ENCODE measurements at regions not wholly inside any gene's neighbourhood (a gene's known extent, or its start where the extent isn't known, plus 50 kb on each side); places are given as distances from the start of the nearest gene placed in this dataset.

DNA sequence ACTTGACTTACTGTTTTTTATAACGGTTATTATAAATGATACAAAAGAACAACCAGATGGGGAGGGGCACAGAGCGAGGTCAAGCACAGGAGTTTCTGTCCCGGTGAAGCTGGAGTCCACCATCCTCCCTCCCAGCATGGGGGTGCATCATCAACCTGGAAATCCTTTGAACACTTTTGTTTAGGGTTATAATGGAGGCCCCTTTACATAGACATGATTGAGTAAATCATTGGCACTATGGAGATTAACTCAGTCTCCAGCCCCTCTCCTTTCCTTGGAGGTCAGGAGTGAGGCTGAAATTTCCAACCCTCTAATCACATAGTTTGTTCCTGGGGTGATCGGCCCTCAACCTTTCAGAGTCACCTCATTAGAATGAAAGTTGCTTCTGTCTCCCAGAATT lies 71.8 kb upstream of the ANKEF1 start:
- Histone ChIP-seq H3K4me3 (no peak overlapping the region), H3K79me2 (replicated peaks; ENCODE audit: insufficient read depth) (no peaks in the 10 kb centered on the region), H2AFZ (peak overlapping the region; percentile 2; the same call in 1 of the 2 replicates), H3K4me2 (peak overlapping the region; percentile 24; the same call in 1 of the 2 replicates), H3K9me2 (ENCODE audit: insufficient read depth) (no peaks in the 10 kb centered on the region), H3K27me3 (ENCODE audit: insufficient read depth) (no peaks in the 10 kb centered on the region), H3K36me3 (ENCODE audit: insufficient read depth) (no peaks in the 10 kb centered on the region), H3K27ac (ENCODE audit: low read depth) (no peak overlapping the region), H3K4me1 (ENCODE audit: insufficient read depth) (peaks cover 9% of the 10 kb centered on the region; the same call in 1 of the 2 replicates), H3F3A (replicated peaks; ENCODE audit: low read depth) (no peaks in the 10 kb centered on the region), H4K20me1 (replicated peaks; ENCODE audit: insufficient read depth) (no peaks in the 10 kb centered on the region)
- TF ChIP-seq, protein P1, sequence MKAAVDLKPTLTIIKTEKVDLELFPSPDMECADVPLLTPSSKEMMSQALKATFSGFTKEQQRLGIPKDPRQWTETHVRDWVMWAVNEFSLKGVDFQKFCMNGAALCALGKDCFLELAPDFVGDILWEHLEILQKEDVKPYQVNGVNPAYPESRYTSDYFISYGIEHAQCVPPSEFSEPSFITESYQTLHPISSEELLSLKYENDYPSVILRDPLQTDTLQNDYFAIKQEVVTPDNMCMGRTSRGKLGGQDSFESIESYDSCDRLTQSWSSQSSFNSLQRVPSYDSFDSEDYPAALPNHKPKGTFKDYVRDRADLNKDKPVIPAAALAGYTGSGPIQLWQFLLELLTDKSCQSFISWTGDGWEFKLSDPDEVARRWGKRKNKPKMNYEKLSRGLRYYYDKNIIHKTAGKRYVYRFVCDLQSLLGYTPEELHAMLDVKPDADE (IDR thresholded peaks at IDR 0.05) = no peak
- TF ChIP-seq CREB1 (CRISPR knock-in tag; IDR thresholded peaks at IDR 0.05; ENCODE audit: low read depth) = no peak
- no peak for TF ChIP-seq ZNF114 (CRISPR knock-in tag; IDR thresholded peaks at IDR 0.05)
- no peak for TF ChIP-seq JUNB (IDR thresholded peaks at IDR 0.05; ENCODE audit: unreplicated experiment)
- TF ChIP-seq STAT1 (IDR thresholded peaks at IDR 0.05; ENCODE audit: unreplicated experiment) = no peak
- TF ChIP-seq, protein P2, sequence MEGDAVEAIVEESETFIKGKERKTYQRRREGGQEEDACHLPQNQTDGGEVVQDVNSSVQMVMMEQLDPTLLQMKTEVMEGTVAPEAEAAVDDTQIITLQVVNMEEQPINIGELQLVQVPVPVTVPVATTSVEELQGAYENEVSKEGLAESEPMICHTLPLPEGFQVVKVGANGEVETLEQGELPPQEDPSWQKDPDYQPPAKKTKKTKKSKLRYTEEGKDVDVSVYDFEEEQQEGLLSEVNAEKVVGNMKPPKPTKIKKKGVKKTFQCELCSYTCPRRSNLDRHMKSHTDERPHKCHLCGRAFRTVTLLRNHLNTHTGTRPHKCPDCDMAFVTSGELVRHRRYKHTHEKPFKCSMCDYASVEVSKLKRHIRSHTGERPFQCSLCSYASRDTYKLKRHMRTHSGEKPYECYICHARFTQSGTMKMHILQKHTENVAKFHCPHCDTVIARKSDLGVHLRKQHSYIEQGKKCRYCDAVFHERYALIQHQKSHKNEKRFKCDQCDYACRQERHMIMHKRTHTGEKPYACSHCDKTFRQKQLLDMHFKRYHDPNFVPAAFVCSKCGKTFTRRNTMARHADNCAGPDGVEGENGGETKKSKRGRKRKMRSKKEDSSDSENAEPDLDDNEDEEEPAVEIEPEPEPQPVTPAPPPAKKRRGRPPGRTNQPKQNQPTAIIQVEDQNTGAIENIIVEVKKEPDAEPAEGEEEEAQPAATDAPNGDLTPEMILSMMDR (conservative IDR thresholded peaks at IDR 0.05; ENCODE audit: low read depth in 2 of 2) = no peak
- TF ChIP-seq POLR2AphosphoS5 (IDR thresholded peaks at IDR 0.05; ENCODE audit: low read depth) = no peak
- no peak for TF ChIP-seq EZH2phosphoT487 (IDR thresholded peaks at IDR 0.05; ENCODE audit: unreplicated experiment)
- TF ChIP-seq ZNF331 (CRISPR knock-in tag; IDR thresholded peaks at IDR 0.05; ENCODE audit: low read depth) = no peak
- TF ChIP-seq NANOG (IDR thresholded peaks at IDR 0.05; ENCODE audit: borderline replicate concordance) = no peak
- TF ChIP-seq, protein P3, sequence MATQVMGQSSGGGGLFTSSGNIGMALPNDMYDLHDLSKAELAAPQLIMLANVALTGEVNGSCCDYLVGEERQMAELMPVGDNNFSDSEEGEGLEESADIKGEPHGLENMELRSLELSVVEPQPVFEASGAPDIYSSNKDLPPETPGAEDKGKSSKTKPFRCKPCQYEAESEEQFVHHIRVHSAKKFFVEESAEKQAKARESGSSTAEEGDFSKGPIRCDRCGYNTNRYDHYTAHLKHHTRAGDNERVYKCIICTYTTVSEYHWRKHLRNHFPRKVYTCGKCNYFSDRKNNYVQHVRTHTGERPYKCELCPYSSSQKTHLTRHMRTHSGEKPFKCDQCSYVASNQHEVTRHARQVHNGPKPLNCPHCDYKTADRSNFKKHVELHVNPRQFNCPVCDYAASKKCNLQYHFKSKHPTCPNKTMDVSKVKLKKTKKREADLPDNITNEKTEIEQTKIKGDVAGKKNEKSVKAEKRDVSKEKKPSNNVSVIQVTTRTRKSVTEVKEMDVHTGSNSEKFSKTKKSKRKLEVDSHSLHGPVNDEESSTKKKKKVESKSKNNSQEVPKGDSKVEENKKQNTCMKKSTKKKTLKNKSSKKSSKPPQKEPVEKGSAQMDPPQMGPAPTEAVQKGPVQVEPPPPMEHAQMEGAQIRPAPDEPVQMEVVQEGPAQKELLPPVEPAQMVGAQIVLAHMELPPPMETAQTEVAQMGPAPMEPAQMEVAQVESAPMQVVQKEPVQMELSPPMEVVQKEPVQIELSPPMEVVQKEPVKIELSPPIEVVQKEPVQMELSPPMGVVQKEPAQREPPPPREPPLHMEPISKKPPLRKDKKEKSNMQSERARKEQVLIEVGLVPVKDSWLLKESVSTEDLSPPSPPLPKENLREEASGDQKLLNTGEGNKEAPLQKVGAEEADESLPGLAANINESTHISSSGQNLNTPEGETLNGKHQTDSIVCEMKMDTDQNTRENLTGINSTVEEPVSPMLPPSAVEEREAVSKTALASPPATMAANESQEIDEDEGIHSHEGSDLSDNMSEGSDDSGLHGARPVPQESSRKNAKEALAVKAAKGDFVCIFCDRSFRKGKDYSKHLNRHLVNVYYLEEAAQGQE (IDR thresholded peaks at IDR 0.05; ENCODE audit: unreplicated experiment) = no peak
- no peak for TF ChIP-seq EZH2 (IDR thresholded peaks at IDR 0.05; ENCODE audit: low read depth, unreplicated experiment)
- TF ChIP-seq, protein P4, sequence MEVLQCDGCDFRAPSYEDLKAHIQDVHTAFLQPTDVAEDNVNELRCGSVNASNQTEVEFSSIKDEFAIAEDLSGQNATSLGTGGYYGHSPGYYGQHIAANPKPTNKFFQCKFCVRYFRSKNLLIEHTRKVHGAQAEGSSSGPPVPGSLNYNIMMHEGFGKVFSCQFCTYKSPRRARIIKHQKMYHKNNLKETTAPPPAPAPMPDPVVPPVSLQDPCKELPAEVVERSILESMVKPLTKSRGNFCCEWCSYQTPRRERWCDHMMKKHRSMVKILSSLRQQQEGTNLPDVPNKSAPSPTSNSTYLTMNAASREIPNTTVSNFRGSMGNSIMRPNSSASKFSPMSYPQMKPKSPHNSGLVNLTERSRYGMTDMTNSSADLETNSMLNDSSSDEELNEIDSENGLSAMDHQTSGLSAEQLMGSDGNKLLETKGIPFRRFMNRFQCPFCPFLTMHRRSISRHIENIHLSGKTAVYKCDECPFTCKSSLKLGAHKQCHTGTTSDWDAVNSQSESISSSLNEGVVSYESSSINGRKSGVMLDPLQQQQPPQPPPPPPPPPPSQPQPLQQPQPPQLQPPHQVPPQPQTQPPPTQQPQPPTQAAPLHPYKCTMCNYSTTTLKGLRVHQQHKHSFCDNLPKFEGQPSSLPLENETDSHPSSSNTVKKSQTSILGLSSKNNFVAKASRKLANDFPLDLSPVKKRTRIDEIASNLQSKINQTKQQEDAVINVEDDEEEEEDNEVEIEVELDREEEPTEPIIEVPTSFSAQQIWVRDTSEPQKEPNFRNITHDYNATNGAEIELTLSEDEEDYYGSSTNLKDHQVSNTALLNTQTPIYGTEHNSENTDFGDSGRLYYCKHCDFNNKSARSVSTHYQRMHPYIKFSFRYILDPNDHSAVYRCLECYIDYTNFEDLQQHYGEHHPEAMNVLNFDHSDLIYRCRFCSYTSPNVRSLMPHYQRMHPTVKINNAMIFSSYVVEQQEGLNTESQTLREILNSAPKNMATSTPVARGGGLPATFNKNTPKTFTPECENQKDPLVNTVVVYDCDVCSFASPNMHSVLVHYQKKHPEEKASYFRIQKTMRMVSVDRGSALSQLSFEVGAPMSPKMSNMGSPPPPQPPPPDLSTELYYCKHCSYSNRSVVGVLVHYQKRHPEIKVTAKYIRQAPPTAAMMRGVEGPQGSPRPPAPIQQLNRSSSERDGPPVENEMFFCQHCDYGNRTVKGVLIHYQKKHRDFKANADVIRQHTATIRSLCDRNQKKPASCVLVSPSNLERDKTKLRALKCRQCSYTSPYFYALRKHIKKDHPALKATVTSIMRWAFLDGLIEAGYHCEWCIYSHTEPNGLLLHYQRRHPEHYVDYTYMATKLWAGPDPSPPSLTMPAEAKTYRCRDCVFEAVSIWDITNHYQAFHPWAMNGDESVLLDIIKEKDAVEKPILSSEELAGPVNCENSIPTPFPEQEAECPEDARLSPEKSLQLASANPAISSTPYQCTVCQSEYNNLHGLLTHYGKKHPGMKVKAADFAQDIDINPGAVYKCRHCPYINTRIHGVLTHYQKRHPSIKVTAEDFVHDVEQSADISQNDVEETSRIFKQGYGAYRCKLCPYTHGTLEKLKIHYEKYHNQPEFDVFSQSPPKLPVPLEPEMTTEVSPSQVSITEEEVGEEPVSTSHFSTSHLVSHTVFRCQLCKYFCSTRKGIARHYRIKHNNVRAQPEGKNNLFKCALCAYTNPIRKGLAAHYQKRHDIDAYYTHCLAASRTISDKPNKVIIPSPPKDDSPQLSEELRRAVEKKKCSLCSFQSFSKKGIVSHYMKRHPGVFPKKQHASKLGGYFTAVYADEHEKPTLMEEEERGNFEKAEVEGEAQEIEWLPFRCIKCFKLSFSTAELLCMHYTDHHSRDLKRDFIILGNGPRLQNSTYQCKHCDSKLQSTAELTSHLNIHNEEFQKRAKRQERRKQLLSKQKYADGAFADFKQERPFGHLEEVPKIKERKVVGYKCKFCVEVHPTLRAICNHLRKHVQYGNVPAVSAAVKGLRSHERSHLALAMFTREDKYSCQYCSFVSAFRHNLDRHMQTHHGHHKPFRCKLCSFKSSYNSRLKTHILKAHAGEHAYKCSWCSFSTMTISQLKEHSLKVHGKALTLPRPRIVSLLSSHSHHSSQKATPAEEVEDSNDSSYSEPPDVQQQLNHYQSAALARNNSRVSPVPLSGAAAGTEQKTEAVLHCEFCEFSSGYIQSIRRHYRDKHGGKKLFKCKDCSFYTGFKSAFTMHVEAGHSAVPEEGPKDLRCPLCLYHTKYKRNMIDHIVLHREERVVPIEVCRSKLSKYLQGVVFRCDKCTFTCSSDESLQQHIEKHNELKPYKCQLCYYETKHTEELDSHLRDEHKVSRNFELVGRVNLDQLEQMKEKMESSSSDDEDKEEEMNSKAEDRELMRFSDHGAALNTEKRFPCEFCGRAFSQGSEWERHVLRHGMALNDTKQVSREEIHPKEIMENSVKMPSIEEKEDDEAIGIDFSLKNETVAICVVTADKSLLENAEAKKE (CRISPR knock-in tag; IDR thresholded peaks at IDR 0.05) = no peak
- no peaks in the 10 kb centered on the region for H3K36me3 Mint-ChIP-seq (ENCODE audit: low read depth)
- no peaks in the 10 kb centered on the region for H3K27me3 Mint-ChIP-seq (ENCODE audit: insufficient read depth, low read depth, poor library complexity)
- peaks cover 9% of the 10 kb centered on the region for H3K4me1 Mint-ChIP-seq
- peak overlapping the region; percentile 93 for H3K27ac Mint-ChIP-seq
- no peak overlapping the region for H3K4me3 Mint-ChIP-seq
- no peak for ATAC-seq
- H3K9me3 Mint-ChIP-seq = no peaks in the 10 kb centered on the region
- peak; percentile 21 for DNase-seq (ENCODE audit: low spot score)
